ES-I3 (cell line): ENCODE measurements at regions not wholly inside any gene's neighbourhood (a gene's known extent, or its start where the extent isn't known, plus 50 kb on each side); places are given as distances from the start of the nearest gene placed in this dataset.

Experiments
- H3K36me3 ChIP-seq: 2 replicates; pipeline ENCODE4 v1.6.1; 2013; ENCODE audit warnings: mild to moderate bottlenecking, low read length, control low read depth, moderate library complexity; ENCODE audit not compliant: insufficient read depth
- H3K4me1 ChIP-seq: 2 replicates; pipeline ENCODE4 v1.6.1; 2013; ENCODE audit warnings: mild to moderate bottlenecking, control low read depth, low read length; ENCODE audit not compliant: insufficient read depth
- H3K9ac ChIP-seq: 2 replicates; pipeline ENCODE4 v1.6.1; 2013; ENCODE audit warnings: low read depth, mild to moderate bottlenecking, low read length, moderate library complexity
- H3K9me3 ChIP-seq: 2 replicates; pipeline ENCODE4 v1.6.1; 2013; ENCODE audit warnings: mild to moderate bottlenecking, low read length, moderate library complexity; ENCODE audit not compliant: control insufficient read depth, insufficient read depth

DNA sequence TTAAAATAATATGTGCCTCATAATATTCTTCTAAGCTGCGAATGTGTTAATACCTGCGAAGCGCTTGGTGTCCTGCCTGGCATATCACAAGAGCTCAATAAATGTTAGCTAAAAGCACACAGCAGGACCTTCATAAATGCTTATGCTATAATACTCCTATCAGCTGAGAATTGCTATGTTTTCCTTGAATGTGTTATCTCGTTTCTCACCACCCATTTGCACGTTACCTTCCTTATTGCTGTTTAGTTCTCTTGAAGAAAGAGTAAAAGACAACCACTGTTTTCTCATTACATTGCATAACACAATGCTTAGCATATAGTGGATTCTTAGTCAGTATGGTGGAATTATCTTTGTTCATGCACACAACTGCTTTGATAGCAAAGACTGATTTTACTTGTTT is 76.6 kb downstream of the EDN1 start:
- peaks cover 12% of the 10 kb centered on the region; the same call in 1 of the 2 replicates for H3K4me1 ChIP-seq
- no peaks in the 10 kb centered on the region for H3K9me3 ChIP-seq
- H3K9ac ChIP-seq, result no peak overlapping the region
- no peaks in the 10 kb centered on the region for H3K36me3 ChIP-seq

DNA sequence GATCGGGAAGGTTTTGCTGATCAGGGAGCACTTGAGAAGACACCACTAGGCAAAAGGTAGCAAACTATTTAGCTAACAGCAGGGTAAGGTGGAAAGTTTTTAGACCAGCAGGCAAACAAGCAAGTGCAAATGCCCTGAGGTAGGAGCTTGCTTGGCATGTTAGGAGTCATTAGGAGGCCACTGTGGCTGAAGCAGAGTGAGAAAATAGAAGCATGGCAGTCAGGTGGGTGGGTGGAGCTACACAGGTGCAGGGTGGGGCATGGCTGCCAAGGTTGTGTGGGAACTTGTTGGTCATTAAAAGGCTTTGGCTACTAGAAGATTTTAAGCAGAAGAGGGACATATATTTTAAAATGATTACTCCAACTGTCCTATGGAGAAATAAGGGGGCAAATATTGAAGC is 77.3 kb downstream of the EDN1 start:
- peaks cover 12% of the 10 kb centered on the region; the same call in 1 of the 2 replicates for H3K4me1 ChIP-seq
- no peak overlapping the region for H3K9ac ChIP-seq
- no peaks in the 10 kb centered on the region for H3K9me3 ChIP-seq
- H3K36me3 ChIP-seq, result no peaks in the 10 kb centered on the region

DNA sequence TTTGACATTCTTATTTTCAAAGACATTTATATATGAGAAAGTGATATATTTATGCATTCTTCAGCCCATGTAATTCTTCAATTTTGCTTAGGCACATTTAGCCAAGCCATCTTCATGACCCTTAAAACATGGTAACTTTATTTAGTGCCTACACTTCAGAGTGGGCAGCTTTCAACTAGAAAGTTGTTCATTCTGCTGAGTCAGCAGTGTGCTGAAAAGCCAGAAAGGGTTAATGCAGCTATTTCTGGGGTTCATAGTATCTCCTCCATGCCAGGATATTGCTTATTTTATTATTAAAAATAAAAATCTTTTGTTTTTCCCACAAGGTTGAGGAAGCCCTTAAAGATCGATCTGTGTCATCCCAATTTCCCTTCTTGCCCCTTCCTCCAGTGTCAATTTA is 79.2 kb downstream of the EDN1 start:
- Histone ChIP-seq H3K36me3 (no peaks in the 10 kb centered on the region), H3K4me1 (peaks cover 12% of the 10 kb centered on the region; the same call in 1 of the 2 replicates), H3K9ac (no peak overlapping the region), H3K9me3 (no peaks in the 10 kb centered on the region)

DNA sequence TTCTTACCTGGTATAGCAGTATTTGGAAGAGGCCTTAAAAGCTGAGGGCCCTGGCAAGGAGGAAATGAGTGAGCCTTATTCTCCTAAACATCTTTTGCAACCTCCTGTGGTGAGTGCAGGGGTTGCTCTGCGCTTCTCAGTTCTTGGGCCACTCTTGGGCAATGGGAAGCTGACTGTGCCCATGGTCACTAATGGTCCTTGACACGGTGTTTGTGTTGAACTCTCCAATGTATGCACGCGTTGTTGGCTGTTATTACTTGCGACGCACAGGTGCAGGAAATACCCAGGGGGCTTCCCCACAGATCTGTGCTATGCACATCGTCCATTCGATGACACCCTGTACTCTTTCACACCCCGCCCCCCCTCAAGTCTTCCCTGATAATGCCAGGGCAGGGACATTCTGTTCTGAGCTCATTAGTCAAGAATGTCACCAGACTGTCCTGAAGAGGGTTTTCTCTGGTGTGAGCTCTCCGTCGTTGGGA is 79.7 kb downstream of the EDN1 start:
- H3K36me3 ChIP-seq, result no peaks in the 10 kb centered on the region
- no peak overlapping the region for H3K9ac ChIP-seq
- H3K9me3 ChIP-seq, result no peaks in the 10 kb centered on the region
- peaks cover 12% of the 10 kb centered on the region; the same call in 1 of the 2 replicates for H3K4me1 ChIP-seq

DNA sequence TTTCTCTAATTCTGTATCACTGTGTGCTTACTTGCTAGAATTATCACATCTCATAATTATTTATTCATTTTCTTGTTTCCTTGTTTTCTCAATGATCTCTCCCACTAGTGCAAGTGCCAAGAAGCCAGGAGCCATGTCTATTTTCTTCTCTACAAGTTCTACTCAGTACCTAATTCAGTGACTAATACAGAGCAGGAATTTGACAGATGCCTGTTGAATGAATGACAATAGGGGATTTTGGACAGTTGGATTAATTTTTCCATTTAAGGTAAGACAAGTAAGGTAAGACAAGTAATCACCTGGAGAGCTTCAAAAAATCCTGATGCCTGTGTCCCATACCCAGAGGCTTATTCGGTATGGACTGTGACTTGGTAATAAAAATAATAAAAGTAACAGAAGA is 81.0 kb downstream of the EDN1 start:
- Histone ChIP-seq H3K4me1 (peaks cover 6% of the 10 kb centered on the region; the same call in 1 of the 2 replicates), H3K36me3 (no peaks in the 10 kb centered on the region), H3K9ac (no peak overlapping the region), H3K9me3 (no peaks in the 10 kb centered on the region)

DNA sequence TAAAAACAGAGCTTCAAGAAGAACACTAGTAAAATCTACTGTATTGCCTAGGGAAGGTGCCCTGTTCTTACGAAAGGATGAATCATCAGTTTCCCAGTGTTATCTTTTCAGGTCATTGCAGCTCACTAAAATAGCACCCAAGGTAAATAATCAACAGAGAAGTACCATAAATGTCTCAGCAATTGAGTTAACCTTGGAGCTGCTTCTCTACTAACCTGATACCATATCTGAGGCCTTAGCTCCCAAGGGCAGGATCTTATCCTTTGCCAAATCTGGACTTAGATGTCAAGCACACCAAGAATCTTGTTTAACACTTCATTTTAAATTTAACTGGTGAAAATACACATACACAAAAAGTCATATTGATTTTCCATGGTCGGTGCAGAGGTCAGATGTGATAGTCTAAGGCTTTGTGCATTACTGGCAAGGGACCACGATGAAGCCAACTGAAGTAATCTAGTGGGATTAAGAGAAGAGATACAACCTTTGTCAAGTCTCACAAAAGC is 81.5 kb downstream of the EDN1 start:
- H3K9ac ChIP-seq, result no peak overlapping the region
- no peaks in the 10 kb centered on the region for H3K9me3 ChIP-seq
- H3K36me3 ChIP-seq, result no peaks in the 10 kb centered on the region
- H3K4me1 ChIP-seq, result peaks cover 2% of the 10 kb centered on the region; the same call in 1 of the 2 replicates

DNA sequence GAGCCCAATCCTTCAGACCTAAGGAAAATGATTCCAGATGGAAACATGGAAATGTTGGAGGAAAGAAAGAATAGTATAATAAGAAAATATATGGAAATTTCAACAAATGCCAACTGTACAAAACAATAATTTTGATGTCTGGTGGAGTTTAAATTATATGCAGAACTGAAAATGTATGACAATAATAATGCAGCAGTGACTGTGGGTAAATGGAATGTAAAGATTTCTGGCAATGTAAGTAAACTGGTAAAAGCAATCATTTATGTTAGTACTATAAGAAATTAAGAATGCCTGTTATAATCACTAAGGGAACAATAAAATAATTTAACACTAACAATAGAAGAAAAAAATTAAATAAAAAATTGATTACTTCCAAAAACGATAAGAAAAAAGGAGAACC is 89.0 kb downstream of the EDN1 start:
- Histone ChIP-seq H3K36me3 (no peaks in the 10 kb centered on the region), H3K9ac (no peak overlapping the region), H3K9me3 (no peaks in the 10 kb centered on the region), H3K4me1 (no peaks in the 10 kb centered on the region)

DNA sequence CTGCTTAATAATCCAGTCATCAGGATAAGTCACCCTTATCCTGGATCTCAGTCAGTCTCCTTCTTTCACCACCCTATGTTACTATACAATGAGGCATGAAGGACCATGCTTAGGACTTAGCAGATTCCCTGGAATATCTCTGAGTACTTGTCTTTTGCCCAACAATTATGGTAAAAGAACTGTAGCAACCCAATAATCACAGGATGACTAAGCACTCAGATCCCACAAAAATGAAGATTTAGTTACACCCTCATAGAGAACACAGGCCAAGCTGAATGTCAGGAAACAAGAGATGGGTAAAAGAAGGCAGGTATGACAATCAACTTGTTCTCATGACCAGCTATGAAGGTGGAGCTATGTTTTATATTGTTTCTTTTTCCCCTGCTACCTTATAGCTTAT is 91.4 kb downstream of the EDN1 start:
- Histone ChIP-seq H3K36me3 (no peaks in the 10 kb centered on the region), H3K9me3 (no peaks in the 10 kb centered on the region), H3K9ac (no peak overlapping the region), H3K4me1 (no peaks in the 10 kb centered on the region)

DNA sequence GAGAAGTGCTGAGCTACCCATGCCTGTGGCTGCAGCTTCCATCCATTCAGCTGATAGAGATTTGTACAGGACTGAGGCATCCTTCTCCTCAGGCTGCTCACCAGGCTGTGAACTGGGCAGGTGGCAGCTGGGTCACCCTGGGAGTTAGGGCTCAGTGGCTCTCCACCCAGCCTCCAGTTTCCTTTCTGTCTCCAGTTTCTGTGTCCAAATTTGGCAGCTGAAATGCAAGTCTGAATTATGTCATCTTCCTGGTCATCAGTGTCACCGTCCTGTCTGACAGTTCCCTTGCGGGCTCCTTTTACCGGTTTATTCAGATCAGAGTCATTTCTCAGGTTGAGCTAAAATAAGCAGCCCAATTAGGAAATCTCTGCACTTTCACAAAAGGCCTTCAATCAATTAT is 93.3 kb downstream of the EDN1 start:
- Histone ChIP-seq H3K9ac (no peak overlapping the region), H3K9me3 (no peaks in the 10 kb centered on the region), H3K4me1 (no peaks in the 10 kb centered on the region), H3K36me3 (no peaks in the 10 kb centered on the region)

DNA sequence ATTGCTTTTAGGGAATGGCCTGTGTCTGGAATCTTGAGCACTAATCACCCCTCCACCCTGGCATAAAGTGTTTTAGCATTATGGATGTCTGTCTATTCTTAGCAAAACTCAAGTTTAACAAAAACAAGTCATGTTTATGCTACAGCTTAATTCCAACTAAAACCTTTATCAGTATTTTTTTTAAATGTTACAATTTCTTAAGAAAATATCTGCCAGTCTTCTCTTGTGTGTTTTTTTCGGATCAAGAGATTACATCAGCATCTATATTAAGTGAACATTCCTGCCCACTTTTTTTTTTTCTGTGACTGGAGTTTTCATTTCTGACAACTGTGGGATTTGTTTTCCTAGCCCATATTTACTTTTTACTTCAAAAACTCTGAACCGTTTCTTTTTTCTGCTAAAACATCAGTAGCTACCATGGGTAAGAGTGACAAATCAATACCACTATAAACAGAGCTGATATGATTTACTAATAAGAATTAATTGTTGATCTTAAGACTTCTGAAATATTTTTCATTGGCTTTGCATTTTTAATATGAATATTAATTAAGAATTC is 94.3 kb downstream of the EDN1 start:
- Histone ChIP-seq H3K9me3 (no peaks in the 10 kb centered on the region), H3K36me3 (no peaks in the 10 kb centered on the region), H3K4me1 (no peaks in the 10 kb centered on the region), H3K9ac (no peak overlapping the region)

DNA sequence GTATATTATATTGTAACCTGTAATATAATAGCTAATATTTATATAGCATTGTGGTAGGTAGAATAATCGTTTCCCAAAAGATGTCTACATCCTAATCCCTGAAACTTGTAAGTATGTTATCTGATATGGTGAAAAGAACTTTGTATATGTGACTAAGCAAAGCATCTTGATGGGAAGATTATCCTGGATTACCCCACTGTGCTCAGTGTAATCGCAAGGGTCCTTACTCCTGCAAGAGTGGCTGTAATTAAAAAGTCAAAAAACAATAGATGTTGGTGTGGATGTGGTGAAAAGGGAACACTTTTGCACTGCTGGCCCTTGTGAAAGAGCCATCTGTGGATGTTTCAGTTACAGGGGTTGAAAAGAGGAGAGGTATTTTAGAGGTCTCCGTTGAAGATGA is 95.2 kb downstream of the EDN1 start:
- Histone ChIP-seq H3K36me3 (no peaks in the 10 kb centered on the region), H3K9ac (no peak overlapping the region), H3K9me3 (no peaks in the 10 kb centered on the region), H3K4me1 (no peaks in the 10 kb centered on the region)

DNA sequence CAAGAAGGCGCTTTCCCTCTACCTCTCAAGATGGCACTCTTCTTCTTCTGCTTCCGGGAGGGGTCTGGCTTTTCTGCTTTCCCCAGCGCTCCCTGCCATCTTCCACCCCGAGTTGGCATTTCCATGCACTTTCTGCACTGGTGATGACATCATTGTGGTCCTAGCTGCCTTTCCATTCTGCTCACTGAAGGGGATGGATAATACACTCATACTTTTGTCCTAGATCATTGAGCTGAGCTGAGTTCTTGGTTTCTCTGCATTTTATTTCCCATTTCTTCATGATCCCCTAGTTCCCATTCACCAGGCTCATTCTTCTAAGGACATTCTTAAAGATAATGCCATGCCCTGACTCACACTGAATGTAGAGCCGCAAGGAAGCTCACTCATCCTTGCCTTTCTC is 96.7 kb downstream of the EDN1 start:
- Histone ChIP-seq H3K36me3 (no peaks in the 10 kb centered on the region), H3K4me1 (no peaks in the 10 kb centered on the region), H3K9ac (no peak overlapping the region), H3K9me3 (no peaks in the 10 kb centered on the region)

DNA sequence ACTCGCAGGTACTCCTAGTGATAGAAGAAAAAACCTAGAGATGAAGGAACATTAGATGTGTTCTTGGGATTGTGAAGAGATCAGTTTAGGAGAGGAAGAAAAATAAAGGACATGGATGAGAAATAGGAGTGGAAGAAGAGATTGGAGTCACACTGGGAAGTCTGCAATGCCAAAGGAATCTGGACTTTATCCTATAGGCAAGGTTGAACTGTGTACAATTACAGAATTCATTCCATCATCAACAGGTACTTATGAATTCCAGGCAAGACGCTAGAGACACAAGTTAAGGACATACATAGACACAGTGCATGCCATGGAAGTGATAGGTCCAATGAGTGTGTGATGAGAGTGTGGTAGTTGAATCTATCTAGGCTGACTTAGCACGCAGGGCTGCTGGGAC is 101.3 kb downstream of the EDN1 start:
- peaks cover 4% of the 10 kb centered on the region; the same call in 1 of the 2 replicates for H3K4me1 ChIP-seq
- H3K9ac ChIP-seq, result no peak overlapping the region
- no peaks in the 10 kb centered on the region for H3K36me3 ChIP-seq
- no peaks in the 10 kb centered on the region for H3K9me3 ChIP-seq

DNA sequence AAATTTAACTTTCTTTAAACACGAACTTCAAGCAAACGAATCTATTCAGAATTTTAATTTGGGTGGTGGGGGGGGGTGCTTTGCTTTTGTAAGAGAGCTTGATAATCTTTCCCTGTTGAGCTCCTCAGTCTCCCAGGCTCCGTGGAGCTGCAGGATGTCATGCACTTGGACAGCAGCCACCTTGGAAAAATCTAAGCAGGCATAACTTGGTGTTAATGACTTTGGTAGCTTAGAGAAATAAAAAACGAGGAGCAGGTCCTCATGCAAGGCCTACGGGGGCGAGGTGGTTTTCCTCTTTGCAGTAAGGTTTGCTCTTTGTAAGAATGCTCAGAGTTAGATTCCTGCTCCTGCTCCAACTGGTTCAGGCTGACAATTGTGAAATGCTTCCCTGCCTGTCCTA is 102.3 kb downstream of the EDN1 start:
- Histone ChIP-seq H3K4me1 (peaks cover 4% of the 10 kb centered on the region; the same call in 1 of the 2 replicates), H3K9me3 (no peaks in the 10 kb centered on the region), H3K9ac (no peak overlapping the region), H3K36me3 (no peaks in the 10 kb centered on the region)

DNA sequence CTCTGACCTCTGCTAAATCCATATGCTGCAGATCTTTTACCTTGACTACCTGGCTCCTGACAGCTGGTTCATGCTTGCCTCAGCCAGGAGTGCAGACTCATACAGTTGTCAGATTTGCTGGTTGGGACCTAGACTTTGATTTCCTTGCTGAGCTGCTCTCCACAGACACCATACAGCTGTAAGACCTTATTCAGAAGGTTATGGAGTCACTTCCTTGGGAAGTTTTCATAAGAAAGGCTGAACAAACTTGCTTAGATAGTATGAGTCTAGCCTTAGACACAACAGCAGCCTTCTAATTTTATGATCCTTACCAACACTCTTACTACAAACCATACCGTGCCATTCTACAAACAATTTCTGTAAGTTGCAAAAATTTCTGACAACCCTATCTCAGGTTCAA is 102.9 kb downstream of the EDN1 start:
- Histone ChIP-seq H3K36me3 (no peaks in the 10 kb centered on the region), H3K4me1 (peaks cover 4% of the 10 kb centered on the region; the same call in 1 of the 2 replicates), H3K9ac (no peak overlapping the region), H3K9me3 (no peaks in the 10 kb centered on the region)
